GM21360 (cell line): ENCODE measurements at regions not wholly inside any gene's neighbourhood (a gene's known extent, or its start where the extent isn't known, plus 50 kb on each side); places are given as distances from the start of the nearest gene placed in this dataset.

Experiments
- ATAC-seq: cut with Tn5 transposase; IDR thresholded peaks from one replicate; pipeline ENCODE4 v1.9.1; 2021; ENCODE audit warnings: mild to moderate bottlenecking, moderate library complexity; ENCODE audit not compliant: unreplicated experiment

DNA sequence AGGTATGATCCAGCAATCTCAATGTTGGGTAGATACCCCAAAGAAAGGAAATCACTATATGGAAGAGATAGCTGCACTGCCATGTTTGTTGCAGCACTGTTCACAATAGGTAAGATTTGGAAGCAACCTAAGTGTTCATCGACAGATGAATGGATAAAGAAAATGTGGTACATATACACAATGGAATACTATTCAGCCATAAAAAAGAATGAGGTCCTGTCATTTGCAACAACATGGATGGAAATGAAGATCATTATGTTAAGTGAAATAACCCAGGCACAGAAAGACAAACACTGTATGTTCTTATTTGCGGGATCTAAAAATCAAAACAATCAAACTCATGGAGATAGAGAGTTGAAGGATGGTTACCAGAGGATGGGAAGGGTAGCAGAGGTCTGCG is 372.4 kb upstream of the SPRED2 start:
- no peak for ATAC-seq

DNA sequence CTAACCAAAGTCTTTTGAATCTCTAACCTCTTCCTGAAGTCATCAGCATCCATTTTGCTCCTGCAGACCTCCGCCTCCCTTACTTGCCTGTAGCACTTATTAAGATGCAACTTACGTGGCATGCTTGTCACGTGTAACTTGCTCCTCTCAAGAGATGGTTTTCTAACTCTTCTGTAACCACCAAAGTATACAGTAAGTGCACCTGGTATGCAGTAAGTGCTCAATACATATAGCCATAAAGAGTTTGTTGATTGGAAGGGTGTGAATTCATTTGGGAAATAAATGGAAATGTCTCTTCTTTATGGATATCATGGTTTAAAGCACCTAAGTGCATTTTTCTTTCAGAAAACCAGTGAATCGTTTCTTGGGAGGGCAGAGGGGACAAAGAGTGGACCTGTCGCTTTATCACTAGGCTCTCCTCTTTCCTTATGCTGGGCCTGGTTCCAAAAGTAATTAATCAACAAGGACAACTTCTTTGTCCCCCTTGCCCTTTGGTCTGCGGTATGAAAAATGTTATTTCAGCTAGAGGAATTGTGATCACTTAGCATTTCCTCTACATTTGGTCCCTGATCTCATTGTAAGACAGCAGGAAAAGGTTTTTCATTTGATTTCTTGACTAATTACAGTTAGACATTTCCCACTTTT is 370.0 kb upstream of the SPRED2 start:
- no peak for ATAC-seq

DNA sequence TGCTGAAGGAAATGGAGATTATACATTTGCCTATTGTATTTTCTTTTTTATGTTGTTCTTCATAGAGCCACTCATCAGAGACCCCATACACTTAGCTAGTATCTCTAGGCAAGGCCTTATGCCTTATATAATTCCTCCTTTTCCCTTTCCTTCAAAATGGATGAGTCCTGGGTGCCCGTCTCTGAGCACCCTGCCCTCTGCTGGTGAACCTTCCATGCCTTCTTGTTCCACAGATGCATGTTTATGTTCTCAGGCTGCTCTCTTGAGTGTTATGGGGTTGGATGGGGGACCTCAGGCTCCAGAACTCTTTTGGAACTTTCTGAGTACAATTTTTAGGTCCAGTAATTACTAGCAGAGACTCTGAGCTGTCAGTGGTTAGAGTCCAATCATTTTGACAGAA is 368.6 kb upstream of the SPRED2 start:
- ATAC-seq, result no peak

DNA sequence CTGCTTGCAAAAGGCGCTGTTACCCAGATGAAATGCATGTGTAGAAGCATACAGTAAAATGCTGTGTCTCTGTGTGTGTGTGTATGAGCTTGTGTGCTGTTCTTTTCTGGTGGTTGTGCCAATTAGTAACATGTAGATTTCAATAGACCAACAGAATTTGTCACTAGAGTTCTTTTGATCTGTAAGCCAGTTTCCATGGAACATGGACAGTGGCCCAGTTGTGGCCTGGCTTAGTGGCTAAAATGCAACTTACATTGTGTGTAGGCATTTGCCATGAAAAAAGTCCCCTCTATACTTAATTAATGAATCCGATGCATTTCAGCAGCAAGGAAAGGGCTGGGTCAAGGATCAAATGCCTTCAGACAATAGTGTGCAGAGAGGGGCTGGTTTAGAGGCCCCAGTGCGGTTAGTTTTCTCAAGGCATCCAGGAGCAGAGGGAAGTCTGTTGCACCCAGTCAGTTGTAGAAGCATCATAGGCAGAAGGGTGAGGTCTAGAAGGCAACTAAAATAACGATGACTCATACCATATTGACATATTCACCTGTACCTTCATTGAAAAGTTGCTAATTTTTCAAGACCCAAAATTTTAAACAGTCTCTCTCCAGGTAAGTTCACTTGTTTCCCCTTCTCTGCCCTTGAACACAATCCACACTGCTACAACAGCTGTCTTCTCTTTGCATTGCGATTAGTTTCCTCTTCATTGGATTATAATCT is 366.9 kb upstream of the SPRED2 start:
- ATAC-seq, result no peak

DNA sequence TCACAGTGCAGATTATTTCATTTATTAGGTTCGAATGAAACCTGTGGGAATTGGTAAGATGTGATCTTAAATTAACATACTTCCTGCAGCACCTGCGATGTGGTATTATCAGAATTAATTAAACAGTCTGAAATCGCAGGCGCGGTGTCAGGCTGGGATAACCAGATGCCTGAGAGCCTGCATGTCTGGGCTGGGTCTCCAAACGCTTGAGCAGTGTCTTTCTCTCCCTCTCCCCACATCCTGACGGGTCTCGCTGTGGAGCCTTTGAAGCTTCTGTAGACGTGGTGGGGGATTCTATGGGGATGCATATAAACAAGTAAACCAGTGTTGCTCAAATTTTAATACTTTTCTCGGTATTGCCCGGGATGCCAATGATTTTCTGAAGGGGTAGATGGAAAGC is 366.2 kb upstream of the SPRED2 start:
- no peak for ATAC-seq

DNA sequence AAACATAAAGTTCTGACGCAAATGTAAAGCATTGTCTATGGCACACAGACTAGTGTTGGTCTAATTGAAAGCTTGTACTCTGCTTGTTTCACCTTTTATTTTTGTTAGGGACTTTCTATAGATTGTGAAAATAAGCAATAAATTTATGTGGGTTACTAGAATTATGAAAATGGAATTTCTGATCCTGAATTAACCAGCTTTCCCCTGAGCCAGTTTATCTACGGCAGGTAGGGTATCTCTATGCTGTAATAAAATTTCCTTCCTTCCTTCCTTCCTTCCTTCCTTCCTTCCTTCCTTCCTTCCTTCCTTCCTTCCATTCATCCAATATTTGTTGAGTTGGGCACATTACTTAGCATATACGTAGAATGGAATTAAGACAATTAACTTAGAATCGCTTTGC is 362.6 kb upstream of the SPRED2 start:
- no peak for ATAC-seq

DNA sequence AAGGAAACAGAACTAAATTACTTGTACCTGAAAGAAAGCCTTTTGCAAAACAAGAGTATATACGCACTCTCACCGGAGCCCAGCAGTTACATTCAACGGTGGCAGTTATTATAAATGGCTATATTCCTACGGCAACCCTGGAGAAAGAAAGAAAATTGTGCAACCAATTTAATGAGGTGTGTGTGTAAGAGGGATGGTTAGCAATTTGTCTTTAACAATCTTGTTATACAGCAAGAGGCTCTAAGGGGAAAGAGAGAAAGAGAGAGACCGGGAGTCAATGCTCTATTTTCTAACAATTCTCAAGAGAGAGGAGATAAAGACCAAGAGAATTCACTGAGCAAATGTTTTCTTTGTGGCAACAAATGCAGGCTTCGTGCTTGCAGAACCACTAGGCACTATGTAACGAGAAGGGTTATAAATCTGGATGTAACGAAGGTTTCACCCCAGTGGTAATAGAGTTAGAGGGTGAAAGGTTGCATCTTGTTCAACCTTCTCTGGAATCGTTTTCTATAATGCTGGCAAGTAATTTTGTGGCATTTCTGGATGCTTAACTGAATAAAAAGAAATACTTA is 359.1 kb upstream of the SPRED2 start:
- ATAC-seq, result no peak

DNA sequence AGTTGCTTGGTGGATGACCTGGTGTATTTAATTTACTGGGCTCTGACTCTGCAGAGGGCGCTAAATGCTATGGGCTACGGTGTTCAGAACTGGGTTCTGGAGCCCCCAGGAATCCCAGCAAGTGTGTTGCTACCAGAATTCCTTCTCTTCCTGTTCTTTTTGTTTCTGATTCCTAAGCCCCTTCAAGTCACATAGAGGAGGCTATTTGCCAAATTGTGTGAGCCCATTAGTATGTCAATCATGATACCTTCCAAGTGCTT is 358.2 kb upstream of the SPRED2 start:
- no peak for ATAC-seq

DNA sequence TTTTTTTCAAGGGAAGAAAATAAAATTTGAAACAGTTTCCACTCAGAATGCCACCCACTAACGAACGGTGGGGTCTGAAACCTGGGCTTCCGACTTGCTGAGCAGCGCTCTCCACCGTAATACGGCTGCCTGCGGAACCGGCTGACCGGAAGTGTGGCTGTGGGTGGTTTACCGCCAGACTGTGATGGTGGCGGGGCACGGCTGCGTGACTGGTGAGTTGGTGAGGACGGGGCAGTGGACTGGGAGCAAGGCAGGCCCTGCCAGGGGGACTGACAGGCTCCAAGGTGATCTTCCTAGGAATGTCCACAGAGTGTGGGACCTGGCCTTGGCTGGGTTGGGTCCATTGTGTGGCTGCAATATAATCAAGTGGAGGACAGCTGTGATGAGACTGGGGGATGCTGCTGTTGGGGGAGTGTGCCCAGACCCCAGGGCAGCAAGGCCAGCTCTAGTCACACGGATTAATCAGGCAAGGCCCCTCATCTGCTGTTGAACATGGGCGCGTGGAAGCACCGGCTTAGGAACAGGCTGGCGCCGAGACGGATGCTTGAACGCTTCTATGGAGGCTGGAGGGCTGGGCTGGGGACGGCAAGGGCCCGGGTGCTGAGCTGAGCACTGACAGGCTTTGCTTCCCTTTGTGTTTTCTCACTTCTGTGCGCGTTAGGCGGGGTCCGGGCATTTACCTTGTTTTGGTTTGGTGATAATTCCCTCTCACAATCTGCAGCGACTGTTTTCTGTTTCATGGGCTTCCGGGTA is 357.7 kb upstream of the SPRED2 start:
- no peak for ATAC-seq

DNA sequence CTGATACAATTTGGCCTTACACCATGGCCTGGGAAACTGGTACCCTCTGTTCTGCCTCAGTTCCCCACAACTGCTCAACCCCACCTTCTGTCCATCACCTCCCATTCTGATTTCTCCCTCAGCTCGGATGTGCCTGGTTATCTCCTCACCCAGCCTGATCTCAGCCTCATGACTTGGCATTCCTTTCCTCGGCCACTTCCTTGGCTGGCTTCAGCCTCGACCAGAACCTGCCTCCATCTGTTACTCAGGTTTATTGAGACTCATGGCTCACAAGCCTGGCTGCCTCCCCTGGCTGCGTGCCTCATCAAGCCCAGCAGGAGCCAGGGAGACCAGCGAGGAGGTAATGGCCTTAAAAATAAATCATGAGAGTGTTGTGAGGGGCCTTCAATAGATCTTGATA is 356.2 kb upstream of the SPRED2 start:
- ATAC-seq, result no peak

DNA sequence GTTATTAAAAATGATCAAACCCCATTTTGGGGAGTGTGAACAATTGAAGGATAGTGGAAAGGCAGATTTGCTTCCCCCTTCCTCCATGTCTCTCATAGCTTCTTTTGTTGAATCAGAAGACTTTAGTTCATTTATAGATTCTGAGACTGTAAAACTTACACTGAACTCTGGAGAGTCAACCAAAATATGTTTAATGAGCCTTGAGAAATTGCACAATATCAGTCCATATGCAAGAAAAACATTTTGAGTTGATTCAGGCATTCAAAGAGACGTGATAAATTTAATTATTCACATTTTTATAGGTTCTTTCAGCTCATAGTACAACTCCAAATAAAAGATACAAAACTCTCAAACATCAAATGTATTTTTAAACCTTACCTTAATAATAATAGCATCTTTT is 354.4 kb upstream of the SPRED2 start:
- no peak for ATAC-seq

DNA sequence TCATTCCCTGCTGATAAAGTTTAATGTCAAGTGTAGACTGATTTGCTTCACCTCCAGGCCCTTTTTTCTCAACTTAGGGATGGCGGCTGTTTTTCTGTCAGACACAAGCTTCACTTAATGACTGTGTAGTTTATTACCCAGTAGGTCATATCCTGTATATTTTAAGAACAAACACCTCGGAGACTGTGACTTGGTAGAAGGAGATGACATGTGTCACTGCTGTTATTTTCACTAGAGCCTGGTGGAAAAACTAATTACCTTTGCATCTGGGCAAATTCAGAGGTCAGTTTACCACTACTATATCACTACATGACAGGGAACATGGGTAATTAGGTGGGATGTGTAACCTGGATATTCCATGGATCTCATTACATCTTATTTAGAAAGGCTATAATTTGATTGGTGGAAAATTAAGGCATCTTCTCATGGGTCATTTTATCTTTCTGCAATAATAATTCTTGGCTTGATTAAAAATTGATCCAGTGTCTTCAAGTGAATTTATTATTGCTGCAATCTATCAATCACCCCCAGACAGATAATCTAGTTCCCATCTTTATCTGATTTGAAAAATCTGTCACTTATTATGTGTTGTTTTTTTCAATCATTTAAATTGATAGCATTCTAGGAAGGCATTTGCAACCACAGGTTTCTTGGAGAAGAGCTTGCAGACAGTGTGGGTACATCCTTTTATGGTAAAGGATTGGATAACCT is 353.8 kb upstream of the SPRED2 start:
- ATAC-seq, result no peak

DNA sequence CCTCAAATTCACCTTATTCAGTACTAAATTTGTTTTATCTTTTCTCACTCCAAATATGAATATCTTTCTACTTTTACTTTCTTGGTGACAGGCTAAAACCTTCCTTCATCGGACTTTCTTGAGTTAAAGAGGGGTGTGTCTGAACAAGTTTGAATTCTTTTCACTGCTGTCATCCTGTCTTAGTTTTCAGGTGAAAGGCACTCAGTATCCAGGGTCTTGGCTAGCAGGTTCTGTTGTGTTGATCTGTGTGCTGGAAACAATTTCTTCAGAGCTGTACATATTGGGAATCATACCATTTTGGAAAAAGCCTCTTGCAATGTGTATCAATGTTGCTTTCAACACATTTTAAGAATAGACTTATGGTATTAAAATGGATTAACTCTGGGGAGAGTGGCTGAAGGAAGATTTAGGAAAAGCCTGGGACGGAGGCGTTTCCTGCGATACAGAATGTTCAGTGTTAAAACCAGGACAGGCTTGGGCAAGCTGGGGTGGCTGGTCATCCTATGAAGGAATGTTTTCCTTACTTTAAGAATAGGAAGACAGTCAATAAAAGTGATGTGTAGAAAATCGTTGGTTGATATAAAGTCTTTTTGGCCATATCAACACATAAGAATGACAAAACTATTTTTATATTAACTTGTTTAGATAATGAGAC is 350.7 kb upstream of the SPRED2 start:
- ATAC-seq, result no peak

DNA sequence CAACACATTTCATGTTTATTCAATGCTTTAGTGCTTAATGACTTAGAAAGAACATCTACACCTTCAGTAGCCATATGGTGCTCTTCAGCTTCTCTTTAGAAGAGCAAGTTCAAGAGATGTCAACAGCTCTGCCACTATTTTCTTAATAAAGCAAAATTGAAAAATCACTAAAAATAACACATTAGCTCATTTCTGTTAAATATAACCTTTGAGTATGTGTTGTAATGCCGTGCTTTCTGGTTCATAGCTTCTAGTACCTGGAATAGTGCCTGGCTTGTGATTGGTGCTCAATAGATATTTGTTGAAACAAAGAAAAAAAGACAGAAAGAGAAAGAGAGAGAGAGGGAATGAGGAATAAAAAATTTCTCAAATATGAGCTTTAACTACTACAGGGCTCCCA is 349.8 kb upstream of the SPRED2 start:
- ATAC-seq, result no peak

DNA sequence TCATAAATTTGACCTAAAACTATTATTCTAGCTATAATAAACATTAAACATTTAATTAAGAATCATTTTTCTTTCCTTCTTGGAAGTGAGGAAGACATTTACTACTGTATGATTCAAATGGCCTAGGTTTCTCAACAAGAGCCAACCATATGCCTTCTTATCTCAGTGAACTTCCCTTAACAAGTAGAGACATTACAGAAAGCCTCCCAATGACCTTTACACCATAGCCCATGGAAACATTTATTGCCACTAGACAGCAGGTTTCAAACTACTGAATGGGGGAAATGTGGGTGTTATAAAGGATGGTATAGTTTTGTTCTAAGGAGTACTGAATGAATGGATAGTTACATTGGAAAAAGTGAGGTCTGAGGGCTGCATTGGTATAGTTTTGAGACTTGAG is 349.4 kb upstream of the SPRED2 start:
- ATAC-seq, result no peak

DNA sequence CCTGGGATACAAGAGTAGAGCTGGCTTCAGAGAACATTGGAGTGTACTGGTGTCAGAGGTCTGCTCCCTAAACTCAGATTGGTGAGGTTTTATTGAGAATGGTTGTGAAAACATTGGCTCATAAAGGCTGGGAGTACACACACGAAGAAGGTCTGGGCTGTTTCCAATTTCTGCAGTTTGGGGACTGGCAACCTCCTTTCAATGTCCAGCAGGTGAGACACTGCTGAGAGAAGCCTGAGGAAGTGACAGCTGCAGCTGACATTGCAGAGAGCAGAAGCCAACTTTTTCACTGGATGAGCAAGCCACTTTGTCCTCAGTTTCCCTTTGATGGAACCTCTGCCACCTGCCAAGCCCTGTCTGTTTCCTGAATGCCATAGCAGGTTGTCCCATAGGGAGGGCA is 346.6 kb upstream of the SPRED2 start:
- no peak for ATAC-seq

DNA sequence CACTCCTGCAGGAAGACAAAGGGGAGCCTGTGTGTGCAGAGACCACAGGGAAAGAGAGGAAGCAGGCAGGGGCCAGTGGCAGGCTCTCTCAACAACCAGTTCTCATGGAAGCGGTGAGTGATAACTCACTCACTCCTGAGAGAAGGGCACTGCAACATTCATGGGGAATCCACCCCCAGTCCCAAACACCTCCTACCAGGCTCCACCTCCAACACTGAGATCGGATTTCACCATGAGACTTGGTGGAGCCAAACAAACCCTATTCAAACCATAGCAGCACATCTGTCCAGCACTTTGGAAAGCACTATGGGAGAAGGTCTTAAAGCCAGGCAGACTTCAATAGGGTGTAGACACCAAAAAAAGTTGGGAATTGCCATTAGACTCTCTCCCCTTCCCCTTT is 345.7 kb upstream of the SPRED2 start:
- no peak for ATAC-seq

DNA sequence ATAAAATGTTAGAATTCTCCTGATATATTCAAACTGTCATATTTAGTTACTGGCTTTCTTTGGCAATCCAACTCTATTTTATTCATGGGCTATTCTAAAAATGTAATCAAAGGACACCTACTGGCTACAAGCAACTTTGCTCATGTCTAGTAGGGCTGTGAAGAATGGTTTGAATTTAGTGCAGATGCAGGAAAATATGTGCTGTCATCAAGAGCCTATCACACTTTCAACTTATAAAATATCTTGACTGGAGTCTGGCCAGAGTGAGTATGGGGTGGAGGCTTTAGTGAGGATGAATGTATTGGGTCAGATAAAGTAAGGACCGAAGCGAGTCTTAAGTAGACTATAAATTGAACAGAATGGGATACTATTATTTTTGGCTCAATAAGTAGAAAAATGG is 343.4 kb upstream of the SPRED2 start:
- ATAC-seq, result no peak

DNA sequence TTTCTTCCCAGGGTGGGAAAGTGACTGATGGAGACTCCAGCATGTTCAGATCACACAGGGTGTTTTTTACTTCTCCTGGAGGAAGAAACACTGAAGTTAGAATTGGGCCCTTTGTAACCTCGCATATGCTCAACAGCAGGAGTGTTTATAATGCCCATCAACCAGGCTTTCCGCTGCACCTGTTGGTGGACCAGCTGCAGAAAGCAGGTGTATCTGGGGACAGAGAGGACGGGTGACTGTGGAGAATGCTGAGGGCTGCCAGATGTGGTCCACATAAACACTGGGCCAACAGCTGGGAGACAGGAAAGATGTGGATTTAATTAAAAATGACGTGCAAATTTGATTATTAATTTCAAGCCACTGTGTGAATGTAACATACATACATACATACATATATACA is 335.5 kb upstream of the SPRED2 start:
- ATAC-seq, result no peak

DNA sequence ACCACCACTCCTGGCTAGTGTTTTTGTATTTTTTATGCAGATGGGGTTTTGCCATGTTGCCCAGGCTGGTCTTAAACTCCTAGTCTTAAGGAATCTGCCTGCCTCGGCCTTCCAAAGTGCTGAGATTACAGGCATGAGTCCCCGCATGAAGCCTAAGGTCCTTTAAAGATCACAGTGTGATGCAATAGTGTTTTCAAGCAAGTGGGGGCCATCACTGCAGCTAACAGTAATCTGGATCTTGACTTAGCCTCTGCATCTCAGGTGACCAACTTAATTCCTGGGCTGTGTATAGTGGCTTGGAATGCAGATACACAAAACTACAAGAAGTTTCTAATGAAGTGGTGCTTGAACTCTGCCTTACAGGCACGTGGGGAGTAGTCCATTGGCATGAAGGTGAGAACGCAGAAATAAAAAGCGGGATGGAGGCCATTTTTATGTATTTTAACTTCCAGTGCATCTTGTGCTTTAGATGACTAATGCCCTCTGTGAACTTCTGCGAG is 334.4 kb upstream of the SPRED2 start:
- no peak for ATAC-seq

DNA sequence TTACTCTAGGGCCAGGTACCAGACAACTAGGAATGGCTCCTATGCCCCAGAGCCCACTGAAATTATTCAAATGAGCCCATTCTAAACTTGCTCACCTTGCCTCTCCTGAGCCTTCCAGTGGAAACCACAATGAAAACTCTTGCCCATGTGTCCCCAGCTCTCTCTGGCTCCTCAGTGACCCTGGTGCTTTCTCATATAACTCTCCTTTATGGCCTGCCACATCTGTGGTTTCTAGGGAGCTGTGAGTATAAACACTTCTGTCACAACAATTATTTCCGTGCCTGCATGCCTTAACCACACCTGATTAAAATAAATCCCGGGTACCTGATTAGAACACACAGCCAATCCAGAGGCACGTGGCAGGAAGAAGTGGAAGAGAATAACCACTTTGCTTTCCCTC is 333.0 kb upstream of the SPRED2 start:
- no peak for ATAC-seq
